Lower leg skin (tissue), 3 donors: ENCODE measurements at regions not wholly inside any gene's neighbourhood (a gene's known extent, or its start where the extent isn't known, plus 50 kb on each side); places are given as distances from the start of the nearest gene placed in this dataset.

Experiments
- CTCF ChIP-seq, 3 donors: fragments of 450-650 bp; IDR thresholded peaks; one replicate each; pipeline ENCODE4 v1.5.1; 2016; ENCODE audit warnings: antibody characterized with exemption in 3 of 3, mild to moderate bottlenecking in 3 of 3, moderate library complexity in 2 of 3
- POLR2A ChIP-seq, 2 donors: fragments of 450-650 bp; IDR thresholded peaks; one replicate each; pipeline ENCODE4 v1.6.1; 2016 to 2017; ENCODE audit warnings: antibody characterized with exemption in 2 of 2, mild to moderate bottlenecking in 1 of 2, moderate library complexity in 1 of 2

GRCh38 chr4:64016893-64017292 lies 392.4 kb downstream of the TECRL start:
- TF ChIP-seq CTCF (IDR thresholded peaks at IDR 0.05) (no peak), POLR2A (IDR thresholded peaks at IDR 0.05) (no peak)
